ENCODE measurements at regions not wholly inside any gene's neighbourhood (a gene's known extent, or its start where the extent isn't known, plus 50 kb on each side); places are given as distances from the start of the nearest gene placed in this dataset.
"Not testable (repeated sequence)": the region's sequence is repeated elsewhere in the genome, so short reads cannot be mapped to it uniquely, and the experiment has no call there.

DNA sequence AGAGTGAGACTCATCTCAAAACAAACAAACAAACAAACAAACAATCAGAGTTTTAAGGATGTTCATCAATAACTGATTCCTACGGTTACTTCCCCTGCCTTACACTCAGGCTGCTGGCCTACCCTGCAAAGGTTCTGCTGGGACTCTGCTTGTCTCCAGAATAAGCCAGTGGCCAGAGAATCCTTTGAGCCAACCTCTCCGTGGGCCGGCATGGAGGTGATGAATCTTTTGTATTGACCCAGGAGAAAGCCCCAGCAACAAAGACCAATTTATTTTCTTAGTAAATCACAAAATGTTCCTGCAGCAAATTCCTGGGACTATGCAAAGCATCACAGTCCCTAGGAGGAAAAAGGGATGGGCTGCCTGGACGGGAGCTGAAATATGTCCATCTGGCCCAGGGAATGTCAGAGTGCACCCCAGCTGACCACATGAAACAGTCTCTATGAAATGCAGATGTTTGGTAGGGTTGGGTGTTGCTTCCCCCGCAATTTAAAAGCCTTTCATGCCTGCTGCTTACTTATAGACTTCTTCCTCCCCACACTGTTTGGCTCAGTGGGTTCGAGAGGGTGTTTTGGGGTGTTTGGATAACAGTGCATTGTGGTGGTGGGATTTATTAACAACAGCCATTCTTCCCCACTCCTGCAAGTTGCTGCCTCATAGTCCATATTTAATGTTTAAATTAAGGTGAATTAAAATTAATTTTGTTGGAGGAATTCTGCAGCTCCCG is 185.9 kb upstream of the IRF2BP2 start:
- not testable (repeated sequence) for H3K4me1 ChIP-seq (ENCODE audit: control insufficient read depth, insufficient read depth, low read length)

DNA sequence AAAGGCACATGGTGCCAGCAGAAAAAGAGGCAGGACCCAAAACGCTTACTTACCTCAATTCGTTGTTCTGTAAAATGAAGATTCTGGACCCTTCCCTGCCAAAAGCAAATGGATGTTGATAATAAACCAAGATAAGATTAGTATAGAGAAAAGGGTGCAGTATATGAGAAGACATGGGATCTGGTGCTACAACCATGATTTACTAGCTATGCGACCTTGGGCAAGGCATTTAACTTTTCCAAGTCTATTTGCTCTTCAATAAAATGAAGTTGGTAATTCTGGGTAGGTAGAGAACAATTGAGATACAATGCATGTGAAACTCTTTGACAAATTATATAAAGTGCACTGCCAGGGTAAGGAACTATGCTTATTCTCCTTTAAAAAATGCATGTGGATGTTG is 185.0 kb upstream of the IRF2BP2 start:
- H3K27me3 ChIP-seq (ENCODE audit: control insufficient read depth, insufficient read depth, low read length); H3K36me3 ChIP-seq (ENCODE audit: control insufficient read depth, insufficient read depth, low read length); H3K4me1 ChIP-seq (ENCODE audit: control insufficient read depth, insufficient read depth, low read length); H3K9ac ChIP-seq (ENCODE audit: low read length); H3K9me3 ChIP-seq (ENCODE audit: control insufficient read depth, low read length); H3K4me3 ChIP-seq (ENCODE audit: low read length): not testable (repeated sequence)

More for the DNA sequence above, 185.9 kb upstream of the IRF2BP2 start:
- H3K36me3 ChIP-seq (ENCODE audit: control insufficient read depth, insufficient read depth, low read length); H3K9me3 ChIP-seq (ENCODE audit: control insufficient read depth, low read length); H3K9ac ChIP-seq (ENCODE audit: low read length); H3K4me3 ChIP-seq (ENCODE audit: low read length); H3K27me3 ChIP-seq (ENCODE audit: control insufficient read depth, insufficient read depth, low read length): not testable (repeated sequence)

DNA sequence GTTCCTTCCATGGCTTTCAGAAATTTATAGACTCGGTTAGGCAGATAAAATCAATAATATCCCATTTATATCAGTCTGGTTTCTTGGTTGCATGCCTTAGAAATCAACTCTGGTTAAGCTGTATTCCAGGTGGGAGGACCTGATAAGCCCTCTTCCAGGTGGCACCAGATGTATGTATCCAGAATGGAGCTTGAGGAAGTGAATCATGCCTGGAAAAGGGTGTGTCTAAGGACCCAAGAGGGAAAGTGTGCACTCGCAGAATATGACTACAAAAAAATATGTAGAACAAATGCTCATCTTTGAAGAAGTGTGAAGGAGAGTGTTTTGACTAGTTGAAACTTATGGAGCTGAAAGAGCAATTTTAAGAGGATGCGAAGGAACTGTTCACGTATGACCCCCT is 184.5 kb upstream of the IRF2BP2 start:
- not testable (repeated sequence) for H3K4me1 ChIP-seq (ENCODE audit: control insufficient read depth, insufficient read depth, low read length); H3K9ac ChIP-seq (ENCODE audit: low read length); H3K9me3 ChIP-seq (ENCODE audit: control insufficient read depth, low read length); H3K36me3 ChIP-seq (ENCODE audit: control insufficient read depth, insufficient read depth, low read length); H3K27me3 ChIP-seq (ENCODE audit: control insufficient read depth, insufficient read depth, low read length); H3K4me3 ChIP-seq (ENCODE audit: low read length)

DNA sequence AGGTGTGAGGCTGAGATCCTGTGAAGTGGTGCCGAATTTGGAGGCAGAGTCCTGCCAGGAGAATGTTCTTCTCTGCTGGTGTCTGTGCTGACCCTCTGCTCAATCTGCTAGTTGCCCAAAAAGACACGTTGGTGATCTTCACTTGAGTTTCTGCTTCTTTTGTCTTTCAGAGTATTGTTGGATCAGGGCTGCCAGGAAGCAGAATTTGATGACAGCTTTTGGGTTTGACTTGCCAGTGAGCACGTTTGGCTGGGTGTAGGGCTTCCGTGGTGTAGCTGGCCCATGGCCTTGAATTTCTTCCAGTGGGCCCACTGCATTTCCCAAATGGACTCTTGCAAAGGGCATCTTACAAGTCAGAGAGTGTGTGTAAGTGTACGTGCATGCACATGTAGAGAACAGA is 183.9 kb upstream of the IRF2BP2 start:
- H3K4me3 ChIP-seq (ENCODE audit: low read length); H3K4me1 ChIP-seq (ENCODE audit: control insufficient read depth, insufficient read depth, low read length); H3K36me3 ChIP-seq (ENCODE audit: control insufficient read depth, insufficient read depth, low read length); H3K9ac ChIP-seq (ENCODE audit: low read length); H3K9me3 ChIP-seq (ENCODE audit: control insufficient read depth, low read length); H3K27me3 ChIP-seq (ENCODE audit: control insufficient read depth, insufficient read depth, low read length): not testable (repeated sequence)

DNA sequence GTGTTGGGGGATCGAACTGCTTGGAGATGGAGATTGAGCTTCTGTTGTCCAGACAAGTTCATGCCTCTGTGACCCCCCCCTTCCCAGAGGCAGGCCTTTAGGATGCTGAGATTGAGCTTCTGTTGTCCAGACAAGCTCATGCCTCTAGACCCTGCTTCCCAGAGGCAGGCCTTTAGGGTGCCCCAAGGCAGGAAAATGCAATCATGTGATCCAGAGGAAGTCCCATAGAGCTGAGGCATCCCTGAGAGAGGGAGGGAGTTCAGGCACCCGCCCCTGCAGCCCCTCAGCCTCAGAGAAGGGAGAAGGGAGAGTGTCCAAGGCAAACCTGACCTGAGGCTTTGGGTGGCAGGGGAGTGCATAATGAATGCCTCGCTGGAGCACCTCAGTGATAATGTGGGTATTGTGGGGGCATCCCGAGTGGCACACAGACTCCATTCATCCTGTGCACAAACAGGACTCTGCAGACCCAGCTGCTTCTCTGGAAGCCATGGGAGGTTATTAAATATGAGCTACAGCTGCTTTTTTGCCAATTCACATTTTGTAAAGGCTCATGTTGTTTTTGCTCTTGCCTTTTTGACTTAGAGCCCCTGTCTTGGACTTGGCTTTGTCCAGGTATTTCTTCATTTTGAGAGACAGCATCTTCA is 182.4 kb upstream of the IRF2BP2 start:
- not testable (repeated sequence) for H3K4me3 ChIP-seq (ENCODE audit: low read length); H3K9me3 ChIP-seq (ENCODE audit: control insufficient read depth, low read length)

DNA sequence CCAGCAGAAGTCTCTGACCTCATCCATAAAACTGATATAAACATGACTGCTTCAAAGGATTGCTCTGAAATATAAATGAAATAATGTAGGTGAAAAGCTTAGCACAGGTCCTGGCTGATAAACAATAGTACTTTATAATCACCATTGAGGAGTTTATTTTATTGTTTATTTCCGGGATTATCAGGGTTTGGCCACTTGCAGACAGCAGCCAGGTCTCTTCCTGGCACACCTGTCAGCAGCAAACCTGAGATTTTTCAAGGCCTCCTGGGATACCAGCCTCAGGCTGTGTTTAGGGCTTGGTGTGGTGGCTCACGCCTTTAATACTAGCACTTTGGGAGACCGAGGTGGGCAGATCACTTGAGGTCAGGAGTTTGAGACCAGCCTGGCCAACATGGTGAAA is 181.6 kb upstream of the IRF2BP2 start:
- not testable (repeated sequence) for H3K9me3 ChIP-seq (ENCODE audit: control insufficient read depth, low read length); H3K4me1 ChIP-seq (ENCODE audit: control insufficient read depth, insufficient read depth, low read length); H3K36me3 ChIP-seq (ENCODE audit: control insufficient read depth, insufficient read depth, low read length); H3K4me3 ChIP-seq (ENCODE audit: low read length); H3K9ac ChIP-seq (ENCODE audit: low read length); H3K27me3 ChIP-seq (ENCODE audit: control insufficient read depth, insufficient read depth, low read length)

More for the DNA sequence above, 182.4 kb upstream of the IRF2BP2 start:
- H3K4me1 ChIP-seq (ENCODE audit: control insufficient read depth, insufficient read depth, low read length); H3K9ac ChIP-seq (ENCODE audit: low read length); H3K36me3 ChIP-seq (ENCODE audit: control insufficient read depth, insufficient read depth, low read length); H3K27me3 ChIP-seq (ENCODE audit: control insufficient read depth, insufficient read depth, low read length): not testable (repeated sequence)

DNA sequence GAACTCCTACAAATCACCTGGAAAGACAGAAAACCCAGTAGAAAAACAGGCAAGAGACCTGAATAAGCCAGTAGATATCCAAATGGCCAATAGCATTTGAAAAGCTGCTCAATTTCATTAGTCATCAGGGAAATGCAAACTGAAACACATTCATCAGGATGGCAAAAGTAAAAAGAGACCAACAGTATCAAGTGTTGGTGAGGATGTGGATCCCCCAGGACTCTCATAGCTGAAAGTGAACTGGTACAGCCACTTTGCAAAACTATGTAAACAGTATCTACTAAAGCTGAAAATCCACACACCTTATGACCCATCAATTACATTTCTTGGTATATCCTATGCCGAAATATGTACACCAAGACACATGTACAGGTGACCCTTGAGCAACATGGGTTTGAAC is 180.4 kb upstream of the IRF2BP2 start:
- not testable (repeated sequence) for H3K9ac ChIP-seq (ENCODE audit: low read length); H3K27me3 ChIP-seq (ENCODE audit: control insufficient read depth, insufficient read depth, low read length); H3K9me3 ChIP-seq (ENCODE audit: control insufficient read depth, low read length); H3K4me3 ChIP-seq (ENCODE audit: low read length); H3K4me1 ChIP-seq (ENCODE audit: control insufficient read depth, insufficient read depth, low read length); H3K36me3 ChIP-seq (ENCODE audit: control insufficient read depth, insufficient read depth, low read length)

DNA sequence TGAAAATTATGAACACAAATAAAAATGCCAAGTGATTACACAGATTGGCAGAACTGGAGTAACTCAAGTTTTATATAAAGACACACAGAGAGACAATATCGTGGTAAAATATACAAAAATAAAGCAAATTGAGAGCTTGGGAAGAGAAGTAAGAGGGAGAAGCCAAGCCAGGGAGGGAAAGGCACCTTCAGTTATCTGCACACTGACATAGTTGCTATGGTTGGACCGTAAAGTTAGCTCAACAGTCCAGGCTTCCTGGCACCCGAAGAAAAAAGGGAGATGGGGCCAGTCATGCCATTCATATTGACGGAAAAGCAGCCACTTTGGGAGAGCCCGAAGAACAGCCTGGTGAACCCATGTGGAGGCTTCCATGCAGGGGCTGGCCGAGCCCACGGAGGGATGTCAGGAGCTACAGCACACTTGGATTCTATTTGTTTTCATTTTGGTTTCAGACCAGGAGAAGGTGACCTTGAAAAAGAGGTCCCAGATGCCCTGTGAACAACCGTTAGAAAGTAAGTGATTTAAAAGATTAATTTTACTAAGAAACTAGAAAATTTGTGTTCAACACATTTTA is 177.1 kb upstream of the IRF2BP2 start:
- not testable (repeated sequence) for H3K4me1 ChIP-seq (ENCODE audit: control insufficient read depth, insufficient read depth, low read length); H3K4me3 ChIP-seq (ENCODE audit: low read length); H3K9ac ChIP-seq (ENCODE audit: low read length); H3K27me3 ChIP-seq (ENCODE audit: control insufficient read depth, insufficient read depth, low read length); H3K9me3 ChIP-seq (ENCODE audit: control insufficient read depth, low read length); H3K36me3 ChIP-seq (ENCODE audit: control insufficient read depth, insufficient read depth, low read length)

DNA sequence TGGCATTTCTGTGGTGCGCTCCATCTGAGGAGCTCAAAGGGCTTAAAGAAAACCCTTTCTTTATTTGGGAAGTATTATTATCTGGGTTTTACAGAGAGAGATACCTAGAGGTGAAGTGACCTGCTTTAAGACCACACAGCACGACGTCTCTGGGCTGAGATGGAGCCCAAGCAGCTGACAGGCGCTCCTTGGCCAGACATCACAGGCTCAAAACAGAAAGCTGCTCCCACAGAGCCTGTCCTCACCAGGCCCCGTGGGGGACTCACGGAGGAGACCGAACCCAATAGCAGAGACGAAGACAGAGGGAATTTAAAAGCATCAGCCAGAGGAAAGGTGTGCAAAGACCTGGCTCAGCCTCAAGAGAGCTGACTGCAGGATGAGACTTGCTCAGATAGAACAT is 175.9 kb upstream of the IRF2BP2 start:
- H3K9me3 ChIP-seq (ENCODE audit: control insufficient read depth, low read length); H3K36me3 ChIP-seq (ENCODE audit: control insufficient read depth, insufficient read depth, low read length); H3K4me1 ChIP-seq (ENCODE audit: control insufficient read depth, insufficient read depth, low read length); H3K4me3 ChIP-seq (ENCODE audit: low read length); H3K9ac ChIP-seq (ENCODE audit: low read length); H3K27me3 ChIP-seq (ENCODE audit: control insufficient read depth, insufficient read depth, low read length): not testable (repeated sequence)

DNA sequence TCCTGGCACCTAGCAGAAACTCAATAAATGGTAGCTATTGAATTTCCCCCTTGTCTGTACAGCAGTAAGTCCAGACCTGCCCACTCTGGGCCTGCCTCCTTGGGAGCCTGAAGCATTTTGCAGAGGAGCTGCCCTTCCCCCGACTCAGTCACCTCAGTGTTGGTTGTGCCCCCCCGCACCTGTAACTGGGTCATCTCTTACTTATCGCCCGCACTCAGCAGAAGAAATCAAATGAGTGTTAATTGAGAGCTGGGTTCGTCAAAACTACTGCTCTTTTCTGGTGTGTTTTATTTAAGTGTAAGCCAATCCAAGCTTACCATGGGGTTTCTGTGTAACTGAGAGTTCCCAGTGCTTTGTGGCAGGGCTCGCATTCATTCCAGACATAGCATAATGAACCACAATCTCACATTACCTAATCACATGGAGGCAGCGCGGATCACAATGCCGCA is 175.5 kb upstream of the IRF2BP2 start:
- not testable (repeated sequence) for H3K27me3 ChIP-seq (ENCODE audit: control insufficient read depth, insufficient read depth, low read length); H3K4me1 ChIP-seq (ENCODE audit: control insufficient read depth, insufficient read depth, low read length); H3K4me3 ChIP-seq (ENCODE audit: low read length); H3K9ac ChIP-seq (ENCODE audit: low read length); H3K9me3 ChIP-seq (ENCODE audit: control insufficient read depth, low read length); H3K36me3 ChIP-seq (ENCODE audit: control insufficient read depth, insufficient read depth, low read length)

DNA sequence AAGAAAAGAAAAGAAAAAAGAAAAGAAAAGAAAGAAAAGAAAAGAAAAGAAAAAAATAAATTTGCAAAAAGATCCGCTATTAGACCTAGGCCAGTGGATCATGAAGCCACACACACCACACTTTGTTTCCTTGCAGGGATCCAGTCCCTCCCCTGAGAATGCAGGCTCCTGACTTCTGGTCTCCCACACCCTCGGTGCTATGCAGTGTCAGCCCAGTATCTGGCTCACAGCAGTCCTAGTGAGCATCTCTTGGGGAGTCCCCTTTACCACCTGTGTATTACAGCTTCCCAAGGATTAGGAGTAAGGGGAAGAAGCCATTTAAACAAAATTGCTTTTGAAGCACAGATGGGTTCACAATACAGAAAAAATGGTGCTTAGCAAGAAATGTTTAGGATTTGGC is 174.1 kb upstream of the IRF2BP2 start:
- H3K9me3 ChIP-seq (ENCODE audit: control insufficient read depth, low read length); H3K4me3 ChIP-seq (ENCODE audit: low read length); H3K4me1 ChIP-seq (ENCODE audit: control insufficient read depth, insufficient read depth, low read length); H3K36me3 ChIP-seq (ENCODE audit: control insufficient read depth, insufficient read depth, low read length); H3K27me3 ChIP-seq (ENCODE audit: control insufficient read depth, insufficient read depth, low read length); H3K9ac ChIP-seq (ENCODE audit: low read length): not testable (repeated sequence)

DNA sequence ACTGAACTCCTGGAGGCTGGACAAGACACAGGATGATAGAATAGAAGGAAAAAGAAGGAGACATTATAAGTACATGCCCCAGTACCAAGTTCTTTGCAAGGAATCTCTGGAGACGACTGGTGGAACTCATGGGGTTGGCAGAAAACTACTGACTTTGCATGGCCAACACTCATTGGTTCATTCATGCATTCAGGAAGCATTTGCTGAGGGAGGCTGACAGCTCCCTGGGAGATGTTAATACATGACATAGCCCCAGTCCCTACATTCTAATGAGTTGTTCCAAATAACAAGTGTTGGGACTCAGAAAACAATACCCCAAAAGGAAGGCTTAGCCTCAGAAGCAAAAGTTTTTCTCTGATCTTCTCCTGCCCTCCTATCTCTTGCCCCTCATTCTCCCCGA is 172.8 kb upstream of the IRF2BP2 start:
- Histone ChIP-seq H3K4me1 (ENCODE audit: control insufficient read depth, insufficient read depth, low read length) (no peaks in the 10 kb centered on the region), H3K9me3 (ENCODE audit: control insufficient read depth, low read length) (no peaks in the 10 kb centered on the region), H3K36me3 (ENCODE audit: control insufficient read depth, insufficient read depth, low read length) (no peaks in the 10 kb centered on the region), H3K4me3 (ENCODE audit: low read length) (no peak overlapping the region), H3K9ac (ENCODE audit: low read length) (no peak overlapping the region), H3K27me3 (ENCODE audit: control insufficient read depth, insufficient read depth, low read length) (no peaks in the 10 kb centered on the region)
